Immature natural killer cell (primary cell): ENCODE measurements at regions not wholly inside any gene's neighbourhood (a gene's known extent, or its start where the extent isn't known, plus 50 kb on each side); places are given as distances from the start of the nearest gene placed in this dataset.
"Not testable (repeated sequence)": the region's sequence is repeated elsewhere in the genome, so short reads cannot be mapped to it uniquely, and the experiment has no call there.

Experiments used
- DNase-seq, 3 donors: peaks; one replicate each; pipeline ENCODE4 v3.0.0; 2022; ENCODE audit warnings: mixed read lengths in 1 of 3
- H3K27ac Mint-ChIP-seq, 6 donors: one replicate each; pipeline ENCODE4 v1.8.0; 2020; ENCODE audit warnings: mixed read lengths in 6 of 6, mild to moderate bottlenecking in 5 of 6, inconsistent platforms in 4 of 6, moderate library complexity in 3 of 6
- H3K27me3 Mint-ChIP-seq, 3 donors: one replicate each; pipeline ENCODE4 v1.8.0; 2020 to 2021; ENCODE audit warnings: low read depth in 3 of 3, mild to moderate bottlenecking in 3 of 3, mixed read lengths in 3 of 3, moderate library complexity in 3 of 3, inconsistent platforms in 1 of 3
- H3K36me3 Mint-ChIP-seq, 3 donors: one replicate each; pipeline ENCODE4 v1.8.0; 2020; ENCODE audit warnings: mixed read lengths in 3 of 3, inconsistent platforms in 2 of 3, mild to moderate bottlenecking in 2 of 3
- H3K4me1 Mint-ChIP-seq, 2 donors: one replicate each; pipeline ENCODE4 v1.8.0; 2020; ENCODE audit warnings: inconsistent platforms in 2 of 2, mild to moderate bottlenecking in 2 of 2, mixed read lengths in 2 of 2, moderate library complexity in 1 of 2
- H3K4me3 Mint-ChIP-seq, 5 donors: one replicate each; pipeline ENCODE4 v1.8.0; 2020; ENCODE audit warnings: mild to moderate bottlenecking in 5 of 5, mixed read lengths in 5 of 5, inconsistent platforms in 3 of 5, moderate library complexity in 3 of 5
- H3K9me3 Mint-ChIP-seq, 6 donors: one replicate each; pipeline ENCODE4 v1.8.0; 2020; ENCODE audit warnings: mild to moderate bottlenecking in 6 of 6, mixed read lengths in 6 of 6, inconsistent platforms in 4 of 6, moderate library complexity in 3 of 6

GRCh38 chr9:85487872-85488271, 253.9 kb downstream of the AGTPBP1 start:
- Mint-ChIP-seq H3K27me3 (peaks cover 1 to 2% (median 2%) of the 10 kb centered on the region in 3 donors), H3K36me3 (no peaks in the 10 kb centered on the region), H3K9me3 (no peaks in the 10 kb centered on the region), H3K27ac (no peak overlapping the region), H3K4me3 (no peak overlapping the region), H3K4me1 (no peaks in the 10 kb centered on the region)
- no peak for DNase-seq

GRCh38 chr9:85484235-85484634, 257.5 kb downstream of the AGTPBP1 start:
- Mint-ChIP-seq H3K9me3 (no peaks in the 10 kb centered on the region), H3K27me3 (peaks cover 0 to 7% (median 2%) of the 10 kb centered on the region in 3 donors), H3K4me3 (no peak overlapping the region), H3K27ac (no peak overlapping the region), H3K4me1 (no peaks in the 10 kb centered on the region), H3K36me3 (no peaks in the 10 kb centered on the region)
- DNase-seq: no peak

GRCh38 chr9:85483208-85483607, 258.5 kb downstream of the AGTPBP1 start:
- H3K27me3 Mint-ChIP-seq: peaks cover 0 to 9% (median 2%) of the 10 kb centered on the region in 3 donors
- DNase-seq: no peak
- H3K4me3 Mint-ChIP-seq: no peak overlapping the region
- H3K36me3 Mint-ChIP-seq: no peaks in the 10 kb centered on the region
- no peaks in the 10 kb centered on the region for H3K9me3 Mint-ChIP-seq
- H3K27ac Mint-ChIP-seq: no peak overlapping the region
- no peaks in the 10 kb centered on the region for H3K4me1 Mint-ChIP-seq

- Mint-ChIP-seq H3K27me3 (peaks cover 2 to 9% (median 2%) of the 10 kb centered on the region in 3 donors), H3K4me1 (no peaks in the 10 kb centered on the region), H3K4me3 (no peak overlapping the region), H3K27ac (no peak overlapping the region), H3K9me3 (no peaks in the 10 kb centered on the region), H3K36me3 (no peaks in the 10 kb centered on the region)
- no peak for DNase-seq
Observed at GRCh38 chr9:85479305-85479704, 262.4 kb downstream of the AGTPBP1 start.

- H3K4me3 Mint-ChIP-seq: no peak overlapping the region
- H3K27me3 Mint-ChIP-seq: peaks cover 2 to 9% (median 2%) of the 10 kb centered on the region in 3 donors
- no peaks in the 10 kb centered on the region for H3K4me1 Mint-ChIP-seq
- no peaks in the 10 kb centered on the region for H3K36me3 Mint-ChIP-seq
- no peak overlapping the region for H3K27ac Mint-ChIP-seq
- no peaks in the 10 kb centered on the region for H3K9me3 Mint-ChIP-seq
- no peak for DNase-seq
Observed at GRCh38 chr9:85478847-85479246, 262.9 kb downstream of the AGTPBP1 start.

- not testable (repeated sequence) for H3K4me3 Mint-ChIP-seq, DNase-seq, H3K4me1 Mint-ChIP-seq, H3K27ac Mint-ChIP-seq, H3K27me3 Mint-ChIP-seq, H3K9me3 Mint-ChIP-seq, H3K36me3 Mint-ChIP-seq
Observed at GRCh38 chr9:85474896-85475295, 266.9 kb downstream of the AGTPBP1 start.

- Mint-ChIP-seq H3K36me3 (no peaks in the 10 kb centered on the region), H3K4me1 (no peaks in the 10 kb centered on the region), H3K27ac (no peak overlapping the region), H3K4me3 (no peak overlapping the region), H3K9me3 (peaks cover 0 to 2% (median 0%) of the 10 kb centered on the region in 6 donors), H3K27me3 (peaks cover 2 to 5% (median 4%) of the 10 kb centered on the region in 3 donors)
- no peak for DNase-seq
Observed at GRCh38 chr9:85471791-85472190, 270.0 kb downstream of the AGTPBP1 start.

GRCh38 chr9:85469041-85469440, 272.7 kb downstream of the AGTPBP1 start:
- Mint-ChIP-seq H3K4me1 (no peaks in the 10 kb centered on the region), H3K9me3 (peaks cover 0 to 3% (median 0%) of the 10 kb centered on the region in 6 donors), H3K27me3 (peaks cover 2 to 8% (median 3%) of the 10 kb centered on the region in 3 donors), H3K4me3 (no peak overlapping the region), H3K36me3 (no peaks in the 10 kb centered on the region), H3K27ac (no peak overlapping the region)
- no peak for DNase-seq

GRCh38 chr9:85466834-85467233, 274.9 kb downstream of the AGTPBP1 start:
- no peak overlapping the region for H3K4me3 Mint-ChIP-seq
- H3K9me3 Mint-ChIP-seq: peaks cover 0 to 2% (median 0%) of the 10 kb centered on the region in 6 donors
- H3K27me3 Mint-ChIP-seq: peaks cover 2 to 8% (median 4%) of the 10 kb centered on the region in 3 donors
- H3K36me3 Mint-ChIP-seq: no peaks in the 10 kb centered on the region
- no peak overlapping the region for H3K27ac Mint-ChIP-seq
- no peaks in the 10 kb centered on the region for H3K4me1 Mint-ChIP-seq
- no peak for DNase-seq

- not testable (repeated sequence) for H3K4me1 Mint-ChIP-seq, H3K4me3 Mint-ChIP-seq, H3K27ac Mint-ChIP-seq, H3K36me3 Mint-ChIP-seq, H3K9me3 Mint-ChIP-seq, H3K27me3 Mint-ChIP-seq, DNase-seq
Observed at GRCh38 chr9:85458114-85458864, 283.5 kb downstream of the AGTPBP1 start.

GRCh38 chr9:85453850-85454249, 287.9 kb downstream of the AGTPBP1 start:
- Mint-ChIP-seq H3K9me3 (peaks cover 0 to 4% (median 0%) of the 10 kb centered on the region in 6 donors), H3K4me3 (no peak overlapping the region), H3K27ac (no peak overlapping the region), H3K27me3 (peaks cover 4 to 13% (median 9%) of the 10 kb centered on the region in 3 donors), H3K36me3 (no peaks in the 10 kb centered on the region), H3K4me1 (no peaks in the 10 kb centered on the region)
- DNase-seq: no peak

- Mint-ChIP-seq H3K4me3 (no peak overlapping the region), H3K9me3 (peaks cover 0 to 5% (median 0%) of the 10 kb centered on the region in 6 donors), H3K27me3 (peaks cover 4 to 13% (median 9%) of the 10 kb centered on the region in 3 donors), H3K36me3 (no peaks in the 10 kb centered on the region), H3K27ac (no peak overlapping the region), H3K4me1 (no peaks in the 10 kb centered on the region)
- no peak for DNase-seq
Observed at GRCh38 chr9:85452841-85453240, 288.9 kb downstream of the AGTPBP1 start.

GRCh38 chr9:85451680-85452079, 290.1 kb downstream of the AGTPBP1 start:
- Mint-ChIP-seq H3K36me3 (peaks cover 0 to under 1% (median 0%) of the 10 kb centered on the region in 3 donors), H3K9me3 (peaks cover 0 to 5% (median 0%) of the 10 kb centered on the region in 6 donors), H3K4me3 (no peak overlapping the region), H3K27me3 (peaks cover 4 to 13% (median 12%) of the 10 kb centered on the region in 3 donors), H3K4me1 (no peaks in the 10 kb centered on the region), H3K27ac (no peak overlapping the region)
- no peak for DNase-seq

GRCh38 chr9:85445887-85446286, 295.9 kb downstream of the AGTPBP1 start:
- Mint-ChIP-seq H3K36me3 (peaks cover 0 to 4% (median 0%) of the 10 kb centered on the region in 3 donors), H3K9me3 (peaks cover 0 to 9% (median 0%) of the 10 kb centered on the region in 6 donors), H3K27ac (no peak overlapping the region), H3K4me3 (no peak overlapping the region), H3K27me3 (peaks cover 9 to 12% (median 11%) of the 10 kb centered on the region in 3 donors), H3K4me1 (no peaks in the 10 kb centered on the region)
- DNase-seq: no peak

- peaks cover 0 to 4% (median 0%) of the 10 kb centered on the region in 3 donors for H3K36me3 Mint-ChIP-seq
- no peak for DNase-seq
- H3K27me3 Mint-ChIP-seq: peaks cover 4 to 10% (median 8%) of the 10 kb centered on the region in 3 donors
- no peak overlapping the region for H3K27ac Mint-ChIP-seq
- peaks cover 0 to 9% (median 0%) of the 10 kb centered on the region in 6 donors for H3K9me3 Mint-ChIP-seq
- H3K4me3 Mint-ChIP-seq: no peak overlapping the region
- H3K4me1 Mint-ChIP-seq: no peaks in the 10 kb centered on the region
Observed at GRCh38 chr9:85444243-85444642, 297.5 kb downstream of the AGTPBP1 start.
